ENCODE measurements at regions not wholly inside any gene's neighbourhood (a gene's known extent, or its start where the extent isn't known, plus 50 kb on each side); places are given as distances from the start of the nearest gene placed in this dataset.

DNA sequence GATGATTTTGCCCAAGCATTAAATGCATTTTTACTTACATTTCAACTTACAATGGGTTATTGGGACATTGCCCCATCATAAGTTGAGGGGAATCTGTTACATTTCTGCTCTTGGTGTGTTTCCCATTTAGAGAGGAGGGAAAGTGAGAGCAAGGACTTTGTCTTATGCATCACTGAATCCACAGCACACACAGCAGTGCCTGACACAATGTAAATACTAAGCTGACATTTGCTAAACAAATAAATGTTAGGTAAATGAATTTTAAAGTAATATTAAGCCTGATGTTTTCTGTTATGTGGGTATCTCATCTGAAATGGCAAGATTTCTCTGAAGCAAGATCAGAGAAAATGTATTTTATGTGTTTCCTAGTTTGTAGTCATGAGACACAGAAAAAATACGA, 143.6 kb upstream of the STXBP5 start:
- TF ChIP-seq, protein P1, sequence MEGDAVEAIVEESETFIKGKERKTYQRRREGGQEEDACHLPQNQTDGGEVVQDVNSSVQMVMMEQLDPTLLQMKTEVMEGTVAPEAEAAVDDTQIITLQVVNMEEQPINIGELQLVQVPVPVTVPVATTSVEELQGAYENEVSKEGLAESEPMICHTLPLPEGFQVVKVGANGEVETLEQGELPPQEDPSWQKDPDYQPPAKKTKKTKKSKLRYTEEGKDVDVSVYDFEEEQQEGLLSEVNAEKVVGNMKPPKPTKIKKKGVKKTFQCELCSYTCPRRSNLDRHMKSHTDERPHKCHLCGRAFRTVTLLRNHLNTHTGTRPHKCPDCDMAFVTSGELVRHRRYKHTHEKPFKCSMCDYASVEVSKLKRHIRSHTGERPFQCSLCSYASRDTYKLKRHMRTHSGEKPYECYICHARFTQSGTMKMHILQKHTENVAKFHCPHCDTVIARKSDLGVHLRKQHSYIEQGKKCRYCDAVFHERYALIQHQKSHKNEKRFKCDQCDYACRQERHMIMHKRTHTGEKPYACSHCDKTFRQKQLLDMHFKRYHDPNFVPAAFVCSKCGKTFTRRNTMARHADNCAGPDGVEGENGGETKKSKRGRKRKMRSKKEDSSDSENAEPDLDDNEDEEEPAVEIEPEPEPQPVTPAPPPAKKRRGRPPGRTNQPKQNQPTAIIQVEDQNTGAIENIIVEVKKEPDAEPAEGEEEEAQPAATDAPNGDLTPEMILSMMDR (IDR thresholded peaks at IDR 0.05; ENCODE audit: insufficient read depth, low read length), result no peak
- DNase-seq (ENCODE audit: low read depth), result no peak
- H3K4me3 ChIP-seq (ENCODE audit: low read depth, low read length), result no peak overlapping the region

DNA sequence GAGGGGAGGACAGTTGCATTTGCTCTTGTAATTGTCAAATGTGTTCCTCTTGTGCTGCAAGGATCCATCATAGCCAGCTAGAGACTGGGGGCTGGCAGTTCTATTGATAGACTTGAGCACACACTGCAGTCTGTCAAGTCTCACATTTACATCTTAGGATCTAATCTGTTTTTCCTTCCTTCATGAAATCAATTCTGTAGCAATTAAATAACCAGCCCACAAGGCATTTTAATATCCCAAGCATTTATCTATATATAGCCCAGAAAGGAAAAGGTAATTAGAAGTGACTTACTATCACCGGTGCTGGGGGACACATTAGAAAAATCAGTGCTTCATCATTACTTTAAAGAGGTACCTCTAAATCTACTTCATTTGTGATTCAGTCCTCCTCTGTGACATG, 143.0 kb upstream of the STXBP5 start:
- no peak overlapping the region for H3K4me3 ChIP-seq (ENCODE audit: low read depth, low read length)
- TF ChIP-seq, protein P1 (IDR thresholded peaks at IDR 0.05; ENCODE audit: insufficient read depth, low read length), result no peak
- DNase-seq (ENCODE audit: low read depth), result no peak

DNA sequence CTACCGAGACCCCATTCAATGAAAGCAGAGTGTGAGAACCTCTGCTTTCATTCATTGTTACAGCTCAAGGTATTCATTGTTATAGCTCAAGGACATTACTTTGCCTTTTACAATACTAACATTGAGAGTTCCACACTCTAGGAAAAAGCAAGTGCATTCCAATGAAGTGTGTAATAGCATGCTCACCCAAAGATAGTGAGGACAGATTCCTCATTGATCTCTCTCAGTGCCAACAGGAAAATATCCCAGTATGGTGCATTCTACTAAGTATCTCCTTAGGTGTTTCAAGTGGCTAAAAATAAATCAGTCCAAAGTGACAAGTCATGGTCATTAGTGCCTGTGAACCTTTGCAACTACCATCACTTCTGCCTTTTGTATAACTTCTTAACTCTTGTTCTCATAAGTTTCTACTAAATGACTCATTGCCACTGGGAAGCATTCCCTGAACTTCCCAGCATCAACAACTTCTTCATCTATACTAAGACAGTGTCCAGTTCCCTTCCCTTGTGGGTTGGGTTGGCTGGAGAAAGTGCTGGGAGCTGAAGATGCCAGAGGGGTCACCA, 140.7 kb upstream of the STXBP5 start:
- TF ChIP-seq, protein P1 (IDR thresholded peaks at IDR 0.05; ENCODE audit: insufficient read depth, low read length), result no peak
- peak; percentile 94 for DNase-seq (ENCODE audit: low read depth)
- H3K4me3 ChIP-seq (ENCODE audit: low read depth, low read length), result no peak overlapping the region

DNA sequence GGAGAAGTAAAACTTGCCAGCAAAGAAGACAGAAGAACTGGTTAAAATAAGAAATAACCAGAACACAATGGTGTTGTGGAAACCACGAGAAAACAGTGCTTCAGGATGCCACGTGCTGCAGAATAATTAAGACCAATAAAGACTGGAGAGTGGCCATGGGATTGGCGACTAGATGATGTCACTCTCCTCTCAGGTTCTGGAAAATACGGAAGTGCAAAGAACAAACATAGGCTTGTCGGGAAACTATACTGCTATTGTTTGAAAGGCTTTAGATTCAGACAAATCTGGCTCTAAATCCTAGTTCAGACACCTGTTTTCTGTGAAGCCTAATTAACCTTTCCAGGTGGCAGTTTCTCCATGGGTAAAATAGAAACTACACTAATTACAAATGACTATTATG, 138.4 kb upstream of the STXBP5 start:
- TF ChIP-seq, protein P1 (IDR thresholded peaks at IDR 0.05; ENCODE audit: insufficient read depth, low read length), result no peak
- no peak overlapping the region for H3K4me3 ChIP-seq (ENCODE audit: low read depth, low read length)
- no peak for DNase-seq (ENCODE audit: low read depth)

- TF ChIP-seq, protein P1 (IDR thresholded peaks at IDR 0.05; ENCODE audit: insufficient read depth, low read length), result no peak
- no peak for DNase-seq (ENCODE audit: low read depth)
- no peak overlapping the region for H3K4me3 ChIP-seq (ENCODE audit: low read depth, low read length)
Observed at GRCh38 chr6:147067184-147067583, 137.0 kb upstream of the STXBP5 start.

- H3K4me3 ChIP-seq (ENCODE audit: low read depth, low read length), result no peak overlapping the region
- no peak for DNase-seq (ENCODE audit: low read depth)
- TF ChIP-seq, protein P1 (IDR thresholded peaks at IDR 0.05; ENCODE audit: insufficient read depth, low read length), result no peak
Observed at GRCh38 chr6:147071776-147072175, 132.4 kb upstream of the STXBP5 start.

DNA sequence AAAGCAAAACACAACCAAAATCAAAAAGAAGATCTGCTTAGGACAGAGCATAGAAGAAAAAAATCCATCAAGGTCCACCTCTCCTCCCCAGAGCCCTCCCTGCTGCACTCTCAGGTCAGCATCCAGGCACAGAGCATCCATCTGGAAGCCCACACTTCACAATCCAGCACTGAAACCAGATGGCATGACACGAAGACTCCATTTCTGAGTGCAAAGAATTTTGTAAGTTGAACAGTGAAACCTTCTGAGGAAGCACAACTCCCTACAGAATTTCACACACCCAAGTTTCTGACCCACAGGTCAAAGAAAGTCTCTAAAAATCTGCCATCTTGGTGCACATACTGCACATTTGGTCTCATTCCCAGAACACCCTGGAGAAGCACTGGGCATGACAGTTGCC, 128.8 kb upstream of the STXBP5 start:
- DNase-seq (ENCODE audit: low read depth), result no peak
- TF ChIP-seq, protein P1 (IDR thresholded peaks at IDR 0.05; ENCODE audit: insufficient read depth, low read length), result no peak
- H3K4me3 ChIP-seq (ENCODE audit: low read depth, low read length), result no peak overlapping the region
